Heart left ventricle (tissue), 13 donors: ENCODE measurements at regions not wholly inside any gene's neighbourhood (a gene's known extent, or its start where the extent isn't known, plus 50 kb on each side); places are given as distances from the start of the nearest gene placed in this dataset.

Experiments used
- CTCF ChIP-seq, 12 donors: fragments of 200-600 bp; sonication (generic) in 4 of 12; IDR thresholded peaks; one replicate each; pipeline versions ENCODE4 v1.5.0 to v1.8.0; 2018 to 2022; ENCODE audit warnings: antibody characterized with exemption in 12 of 12, mild to moderate bottlenecking in 5 of 12
- POLR2A ChIP-seq, 2 donors: fragments of 450-650 bp; IDR thresholded peaks; one replicate each; pipeline ENCODE4 v1.6.1; 2017; ENCODE audit warnings: antibody characterized with exemption in 2 of 2, mild to moderate bottlenecking in 2 of 2, moderate library complexity in 2 of 2
- donor health status: ischemic (EF 13 %, LVEDD 7.1; RV severe dilation, severe dysfunction).
- donor health status: DM: no; HTN: yes; CAD: no.
- donor health status: DM: no; HTN: no; CAD: no.
- donor health status: ischemic (EF 25% LVEDD 6.9; RV normal size, moderate dysfunction).
- donor health status: ischemic (EF 25% LVEDD 5.7; RV mildly dilated, moderate dysfunction).
- donor health status: ischemic (EF 35%, LVEDD 5.7; RV mildly dilated, moderate dysfunction).
- donor health status: nonischemic (EF 11% LVEDD 7.7; RV severe dilation, severe dysfunction).
- donor health status: DM: yes; HTN: yes; CAD: no.
- donor health status: PGD.
- donor health status: ischemic (EF 29% LVEDD 5.4; RV normal size, mild dysfunction).
- donor health status: nonischemic (EF 23%, LVEDD 6.1; RV moderate dilation, normal function).

- no peak for TF ChIP-seq POLR2A (IDR thresholded peaks at IDR 0.05)
- TF ChIP-seq CTCF (IDR thresholded peaks at IDR 0.05): no peak
Measured at GRCh38 chr2:5877360-5877759, 185.2 kb downstream of the SOX11 start.
